HG02938 (cell line): ENCODE measurements at regions not wholly inside any gene's neighbourhood (a gene's known extent, or its start where the extent isn't known, plus 50 kb on each side); places are given as distances from the start of the nearest gene placed in this dataset.
"Not testable (repeated sequence)": the region's sequence is repeated elsewhere in the genome, so short reads cannot be mapped to it uniquely, and the experiment has no call there.

ENCODE experiments used
- ATAC-seq: cut with Tn5 transposase; IDR thresholded peaks from one replicate; pipeline ENCODE4 v1.9.1; 2021; ENCODE audit warnings: mild to moderate bottlenecking, moderate library complexity; ENCODE audit not compliant: unreplicated experiment

DNA sequence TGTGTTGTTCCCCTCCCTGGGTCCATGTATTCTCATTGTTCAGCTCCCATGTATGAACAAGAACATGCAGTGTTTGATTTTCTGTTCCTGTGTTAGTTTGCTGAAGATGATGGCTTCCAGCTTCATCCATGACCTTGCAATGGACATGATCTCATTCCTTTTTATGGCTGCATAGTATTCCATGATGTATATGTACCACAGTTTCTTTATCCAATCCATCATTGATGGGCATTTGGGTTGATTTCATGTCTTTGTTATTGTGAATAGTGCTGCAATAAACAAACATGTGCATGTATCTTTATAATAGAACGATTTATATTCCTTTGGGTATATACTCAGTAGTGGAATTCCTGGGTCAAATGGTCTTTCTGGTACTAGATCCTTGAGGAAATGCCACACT, 65.1 kb upstream of the SLC13A1 start:
- ATAC-seq = not testable (repeated sequence)

DNA sequence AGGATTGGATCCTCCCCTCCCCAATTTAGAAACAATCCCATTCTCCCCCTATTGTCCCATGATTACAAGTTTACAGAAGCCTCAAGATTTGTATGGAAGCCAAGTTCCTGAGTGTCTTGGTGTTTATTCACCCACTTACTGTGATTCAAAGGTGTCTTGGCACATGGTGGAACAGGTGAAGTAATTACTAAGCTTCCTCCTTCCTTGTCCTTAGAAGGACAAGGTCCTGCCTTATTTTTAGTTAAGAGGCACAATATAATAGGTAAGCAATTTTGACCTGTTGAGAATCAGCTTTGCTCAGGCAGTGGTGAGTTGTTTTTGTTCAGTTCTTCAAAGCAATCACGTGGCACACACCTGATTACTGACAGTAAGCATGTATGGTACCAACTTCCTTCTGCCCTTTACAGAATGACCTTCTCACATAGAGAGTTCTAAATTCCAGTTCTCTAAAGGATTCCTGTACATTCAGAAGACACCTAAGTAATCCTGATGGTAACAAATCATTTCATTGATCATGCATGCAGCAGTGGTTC, 60.7 kb upstream of the SLC13A1 start:
- ATAC-seq = no peak

DNA sequence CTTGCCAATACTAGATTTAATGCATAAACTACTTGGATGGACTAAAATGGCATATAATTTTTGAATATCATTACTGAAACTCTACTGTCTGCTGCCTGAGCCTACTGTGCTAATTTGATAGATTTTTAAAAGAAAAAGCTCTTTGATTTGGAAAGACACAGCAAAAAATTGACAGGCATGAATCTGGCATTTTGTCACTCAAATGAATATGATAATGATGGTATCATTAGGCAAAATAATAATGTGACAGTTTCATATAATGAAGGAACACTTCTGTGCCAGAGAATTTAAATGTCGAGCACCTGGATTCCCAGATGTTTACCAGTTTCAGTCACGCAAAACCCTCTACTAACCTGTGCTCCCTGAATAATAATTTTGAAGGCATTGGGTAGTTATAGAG, 60.0 kb upstream of the SLC13A1 start:
- no peak for ATAC-seq
